ENCODE measurements at regions not wholly inside any gene's neighbourhood (a gene's known extent, or its start where the extent isn't known, plus 50 kb on each side); places are given as distances from the start of the nearest gene placed in this dataset.

DNA sequence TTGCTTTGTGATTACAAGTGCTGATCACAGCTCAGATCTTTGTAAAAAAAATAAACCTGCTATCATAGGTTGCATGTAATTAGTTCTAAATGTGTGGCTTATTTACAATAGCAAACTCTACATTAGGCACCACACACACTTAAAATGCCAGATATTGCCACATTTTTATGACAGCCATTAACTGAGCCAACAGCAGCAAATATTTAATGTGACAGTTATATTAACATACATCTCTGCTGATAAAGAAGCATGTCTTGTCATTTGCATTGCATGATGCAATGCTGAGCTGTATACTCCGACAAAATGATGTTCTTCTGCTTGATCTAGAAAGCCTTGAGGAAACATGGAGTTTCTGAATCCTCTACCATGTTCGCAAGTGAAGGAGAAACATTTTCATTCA, 273.6 kb upstream of the VEPH1 start:
- no peak for TF ChIP-seq POLR2A (IDR thresholded peaks at IDR 0.05)
- TF ChIP-seq CTCF (IDR thresholded peaks at IDR 0.05): no peak
- TF ChIP-seq POLR2AphosphoS5 (IDR thresholded peaks at IDR 0.05): no peak

Data from prostate gland (tissue), 2 donors.